ENCODE measurements at regions not wholly inside any gene's neighbourhood (a gene's known extent, or its start where the extent isn't known, plus 50 kb on each side); places are given as distances from the start of the nearest gene placed in this dataset.

GRCh38 chr12:132384916-132385774 is 55.8 kb upstream of the GALNT9 start:
- Histone ChIP-seq H3K27ac (no peak overlapping the region), H3K4me3 (no peak overlapping the region)

- no peak overlapping the region for H3K4me3 ChIP-seq
- H3K27ac ChIP-seq = no peak overlapping the region
Observed at GRCh38 chr12:132380641-132381040, 51.3 kb upstream of the GALNT9 start.

- no peak overlapping the region for H3K27ac ChIP-seq
Observed at GRCh38 chr12:132379996-132380395, 50.6 kb upstream of the GALNT9 start.

GRCh38 chr12:132379576-132379975 is 50.2 kb upstream of the GALNT9 start:
- H3K4me3 ChIP-seq = no peak overlapping the region
- no peak overlapping the region for H3K27ac ChIP-seq

More at GRCh38 chr12:132379996-132380395, 50.6 kb upstream of the GALNT9 start:
- no peak overlapping the region for H3K4me3 ChIP-seq
